VCaP (cell line): ENCODE measurements at regions not wholly inside any gene's neighbourhood (a gene's known extent, or its start where the extent isn't known, plus 50 kb on each side); places are given as distances from the start of the nearest gene placed in this dataset.
"Not testable (repeated sequence)": the region's sequence is repeated elsewhere in the genome, so short reads cannot be mapped to it uniquely, and the experiment has no call there.

Source experiments
- H3K27ac ChIP-seq: fragments of 450-650 bp; 2 replicates; pipeline ENCODE4 v1.5.1; 2017
- CTCF ChIP-seq: fragments of 450-650 bp; conservative IDR thresholded peaks from 2 replicates; pipeline ENCODE4 v1.5.1; 2017; ENCODE audit warnings: mild to moderate bottlenecking, moderate library complexity

DNA sequence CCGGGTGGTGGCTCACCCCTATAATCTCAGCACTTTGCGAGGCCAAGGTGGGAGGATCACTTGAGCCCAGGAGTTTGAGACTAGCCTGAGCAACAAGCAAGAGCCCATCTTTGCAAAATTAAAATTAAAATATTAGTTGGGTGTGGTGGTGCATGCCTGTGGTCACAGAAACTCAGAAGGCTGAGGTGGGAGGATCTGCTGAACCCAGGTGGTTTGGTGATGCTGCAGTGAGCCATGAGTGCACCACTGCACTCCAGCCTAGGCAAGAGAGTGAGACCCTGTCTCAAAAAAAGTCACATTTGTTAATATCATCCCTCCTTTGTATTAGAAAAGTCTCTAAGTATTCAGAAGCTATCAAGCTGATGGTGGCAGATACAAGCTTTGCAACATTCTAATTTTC, 317.5 kb downstream of the ANKRD30A start:
- TF ChIP-seq CTCF: no peak
- H3K27ac ChIP-seq: no peak overlapping the region

DNA sequence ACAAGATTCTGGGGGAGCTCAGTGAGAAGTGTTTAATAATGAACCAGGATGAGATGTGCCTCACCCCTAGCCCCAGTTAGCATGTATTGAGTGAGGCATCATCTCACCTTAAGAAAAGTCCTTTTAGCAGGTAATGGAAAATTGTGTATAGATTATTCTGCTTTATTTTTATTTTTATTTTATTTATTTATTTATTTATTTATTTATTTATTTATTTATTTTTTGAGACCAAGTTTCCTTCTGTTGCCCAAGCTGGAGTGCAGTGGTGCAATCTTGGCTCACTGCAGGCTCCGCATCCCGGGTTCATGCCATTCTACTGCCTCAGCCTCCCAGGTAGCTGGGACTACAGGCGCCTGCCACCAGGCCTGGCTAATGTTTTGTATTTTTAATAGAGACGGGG, 315.8 kb downstream of the ANKRD30A start:
- H3K27ac ChIP-seq: not testable (repeated sequence)

- TF ChIP-seq CTCF: no peak
- H3K27ac ChIP-seq: no peak overlapping the region
Measured at GRCh38 chr10:37439826-37440225, 314.4 kb downstream of the ANKRD30A start.

DNA sequence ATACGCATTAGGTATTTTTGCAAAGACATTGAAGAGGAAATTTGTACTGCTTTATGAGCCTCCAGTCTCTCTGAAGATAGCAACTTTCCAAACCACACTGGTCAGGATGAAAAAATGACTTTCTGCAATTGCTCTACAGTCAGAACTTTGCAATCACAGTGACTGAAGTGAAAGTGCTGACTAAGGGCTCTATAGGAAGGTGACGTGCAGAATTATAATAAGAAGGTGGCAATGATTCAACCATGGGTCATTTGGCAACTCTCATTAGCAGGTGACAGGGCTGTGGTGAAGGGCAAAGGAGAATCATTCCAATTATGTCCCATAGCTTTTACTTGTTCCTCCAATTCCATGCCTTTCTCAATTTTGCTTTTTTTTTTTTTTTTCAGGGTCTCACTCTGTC, 311.0 kb downstream of the ANKRD30A start:
- TF ChIP-seq CTCF: no peak
- H3K27ac ChIP-seq: no peak overlapping the region

DNA sequence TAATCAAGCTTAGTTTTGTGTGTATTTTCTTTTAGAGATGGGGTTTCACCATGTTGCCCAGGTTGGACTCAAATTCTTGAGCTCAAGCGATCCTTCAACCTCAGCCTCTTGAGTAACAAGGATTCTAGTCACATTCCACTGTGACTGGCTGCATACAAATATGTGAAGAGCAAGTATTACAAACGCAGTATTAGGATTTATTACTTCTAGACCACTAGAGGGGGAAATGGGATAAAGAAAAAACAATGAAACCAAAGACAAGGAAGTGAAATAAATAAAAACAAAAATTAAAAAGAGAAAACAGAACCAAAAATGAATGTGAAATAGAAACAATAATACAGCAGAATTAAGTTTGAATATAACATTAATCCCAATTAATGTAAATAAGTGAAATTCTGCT, 308.7 kb downstream of the ANKRD30A start:
- H3K27ac ChIP-seq: no peak overlapping the region
- peak; percentile 67 for TF ChIP-seq CTCF
